RWPE1 (cell line): ENCODE measurements at regions not wholly inside any gene's neighbourhood (a gene's known extent, or its start where the extent isn't known, plus 50 kb on each side); places are given as distances from the start of the nearest gene placed in this dataset.

ENCODE experiments used
- CTCF ChIA-PET: fragments of 350-600 bp; sonication (Branson Sonifier 250); formaldehyde crosslinking; extraction: SDS; loops from one replicate; lab custom pipeline; 2021; lab: Yijun Ruan, JAX
- POLR2A ChIA-PET: fragments of 400-600 bp; formaldehyde crosslinking; extraction: SDS; loops from one replicate; lab custom pipeline; 2020; ENCODE audit warnings: antibody characterized with exemption; ENCODE audit not compliant: low non-redundant PET; lab: Yijun Ruan, JAX
- DNase-seq: peaks from one replicate; pipeline ENCODE4 v3.0.0; 2012; ENCODE audit warnings: low spot score
- H3K27ac ChIP-seq: fragments of 450-650 bp; 2 replicates; pipeline ENCODE4 v1.5.1; 2017
- TF ChIP-seq, protein P1 (sequence below): fragments of 450-650 bp; conservative IDR thresholded peaks from 2 replicates; pipeline ENCODE4 v1.5.1; 2017; ENCODE audit warnings: low read depth, mild to moderate bottlenecking

DNA sequence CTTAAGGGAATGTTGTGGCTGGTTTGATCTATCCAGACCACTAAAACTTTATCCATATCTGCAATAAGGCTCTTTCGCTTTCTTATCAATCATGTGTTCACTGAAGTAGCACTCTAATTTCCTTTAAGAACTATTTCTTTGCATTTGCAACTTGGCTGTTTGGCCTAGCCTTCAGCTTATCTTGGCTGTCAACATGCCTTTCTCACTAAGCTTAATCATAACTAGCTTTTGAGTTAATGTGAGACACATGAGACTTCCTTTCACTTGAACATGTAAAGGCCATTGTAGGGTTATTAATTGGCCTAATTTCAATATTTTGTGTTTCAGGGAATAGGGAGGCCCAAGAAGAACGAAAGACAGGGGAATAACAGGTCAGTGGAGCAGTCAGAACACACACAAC, 124.7 kb downstream of the TNFSF18 start:
- no peak overlapping the region for H3K27ac ChIP-seq
- ChIA-PET POLR2A (no interaction called here), CTCF (interaction anchor here (0.6 kb wide), 1 partner anchor 33 kb away, joined by 4 read pairs; no protein-coding TSS in a partner anchor)
- TF ChIP-seq, protein P1, sequence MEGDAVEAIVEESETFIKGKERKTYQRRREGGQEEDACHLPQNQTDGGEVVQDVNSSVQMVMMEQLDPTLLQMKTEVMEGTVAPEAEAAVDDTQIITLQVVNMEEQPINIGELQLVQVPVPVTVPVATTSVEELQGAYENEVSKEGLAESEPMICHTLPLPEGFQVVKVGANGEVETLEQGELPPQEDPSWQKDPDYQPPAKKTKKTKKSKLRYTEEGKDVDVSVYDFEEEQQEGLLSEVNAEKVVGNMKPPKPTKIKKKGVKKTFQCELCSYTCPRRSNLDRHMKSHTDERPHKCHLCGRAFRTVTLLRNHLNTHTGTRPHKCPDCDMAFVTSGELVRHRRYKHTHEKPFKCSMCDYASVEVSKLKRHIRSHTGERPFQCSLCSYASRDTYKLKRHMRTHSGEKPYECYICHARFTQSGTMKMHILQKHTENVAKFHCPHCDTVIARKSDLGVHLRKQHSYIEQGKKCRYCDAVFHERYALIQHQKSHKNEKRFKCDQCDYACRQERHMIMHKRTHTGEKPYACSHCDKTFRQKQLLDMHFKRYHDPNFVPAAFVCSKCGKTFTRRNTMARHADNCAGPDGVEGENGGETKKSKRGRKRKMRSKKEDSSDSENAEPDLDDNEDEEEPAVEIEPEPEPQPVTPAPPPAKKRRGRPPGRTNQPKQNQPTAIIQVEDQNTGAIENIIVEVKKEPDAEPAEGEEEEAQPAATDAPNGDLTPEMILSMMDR: no peak
- no peak for DNase-seq

DNA sequence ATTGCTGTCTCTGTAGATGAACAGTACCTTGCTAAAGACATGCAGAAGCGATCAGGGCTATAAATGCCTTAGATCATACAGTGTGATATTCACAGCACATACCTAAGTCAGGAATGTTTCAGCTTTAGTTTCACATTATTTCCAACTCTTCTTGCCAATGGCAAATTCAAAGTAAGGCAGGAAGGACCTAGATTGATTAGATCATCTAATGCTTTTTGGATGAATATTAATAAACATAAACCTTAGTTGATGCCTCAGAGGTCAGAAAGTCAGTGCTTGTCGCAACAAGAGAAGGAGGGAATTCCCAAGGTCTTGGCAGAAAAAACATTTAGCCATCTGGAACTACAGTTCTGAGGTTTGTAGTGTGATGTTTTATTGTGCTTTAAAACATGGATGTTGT, 122.3 kb downstream of the TNFSF18 start:
- H3K27ac ChIP-seq: no peak overlapping the region
- ChIA-PET CTCF (interaction anchor here (0.6 to 0.7 kb wide), 2 partner anchors 22 to 202 kb away, joined by 3 to 4 read pairs; no protein-coding TSS in a partner anchor), POLR2A (no interaction called here)
- peak; percentile 38 for DNase-seq
- TF ChIP-seq, protein P1: no peak

DNA sequence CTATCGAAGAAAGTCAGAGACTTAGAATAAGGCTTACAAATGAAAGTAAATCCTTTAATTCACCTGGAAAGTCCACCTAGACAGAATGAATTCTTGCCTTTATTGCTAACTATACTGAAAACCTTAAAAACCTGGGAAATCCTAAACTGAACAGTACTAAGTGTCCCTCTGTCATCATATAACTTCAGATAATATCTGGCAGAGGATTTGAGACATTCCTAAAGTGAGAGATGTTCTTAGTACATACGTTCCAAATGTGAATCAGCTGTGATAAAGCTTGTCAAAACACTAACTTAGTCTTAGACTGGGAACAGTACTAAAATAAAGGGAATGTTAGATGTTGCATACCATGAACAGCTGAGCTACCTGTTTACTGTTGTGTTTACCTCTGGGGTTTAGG, 121.7 kb downstream of the TNFSF18 start:
- CTCF ChIA-PET: interaction anchor here (0.6 to 0.7 kb wide), 2 partner anchors 22 to 203 kb away, joined by 3 to 4 read pairs; no protein-coding TSS in a partner anchor
- POLR2A ChIA-PET: no interaction called here
- H3K27ac ChIP-seq: no peak overlapping the region
- no peak for DNase-seq
- TF ChIP-seq, protein P1: no peak

DNA sequence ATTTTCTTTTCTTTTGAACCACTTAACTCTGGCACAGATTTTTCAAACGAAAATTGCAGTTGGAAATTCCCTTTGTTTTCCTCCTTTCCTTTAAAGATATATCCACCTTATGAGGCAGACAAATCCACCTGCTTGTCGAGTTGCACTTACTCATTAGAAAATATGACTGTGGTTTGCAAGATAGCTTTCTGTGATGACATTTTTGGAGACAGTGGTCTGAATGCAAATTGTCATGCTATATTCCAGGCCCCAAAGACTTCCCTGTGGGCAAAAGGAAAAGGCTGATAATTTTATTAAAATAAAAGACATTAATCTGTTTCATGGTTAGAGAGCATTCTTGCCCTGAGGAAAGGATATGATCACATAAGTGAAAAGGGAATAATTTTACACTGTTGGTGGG, 120.6 kb downstream of the TNFSF18 start:
- CTCF ChIA-PET: interaction anchor here (0.6 to 0.7 kb wide), 2 partner anchors 210 to 1639 kb away, joined by 3 to 4 read pairs; no protein-coding TSS in a partner anchor
- POLR2A ChIA-PET: no interaction called here
- H3K27ac ChIP-seq: no peak overlapping the region
- DNase-seq: no peak
- TF ChIP-seq, protein P1: no peak

DNA sequence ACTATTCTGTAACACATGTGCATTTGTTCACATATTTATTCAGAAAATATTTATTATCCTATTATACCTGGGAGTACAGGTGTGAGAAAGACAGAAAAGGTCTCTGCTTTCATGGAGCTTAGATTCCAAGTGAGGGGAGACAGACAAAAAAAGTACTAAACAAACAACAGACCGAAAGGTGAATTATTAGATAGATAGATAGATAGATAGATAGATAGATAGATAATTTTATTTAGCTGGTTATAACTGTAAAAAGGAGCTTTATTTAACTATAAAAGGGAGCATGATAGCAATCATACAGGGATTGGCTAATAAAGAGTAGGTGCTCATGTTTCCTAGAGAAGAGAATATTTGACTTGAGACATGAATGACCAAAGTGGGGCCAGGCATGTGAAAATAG, 119.4 kb downstream of the TNFSF18 start:
- ChIA-PET POLR2A (no interaction called here), CTCF (interaction anchor here (1.4 kb wide), 1 partner anchor 271 kb away, joined by 3 read pairs; no protein-coding TSS in a partner anchor)
- no peak for DNase-seq
- TF ChIP-seq, protein P1: no peak
- H3K27ac ChIP-seq: no peak overlapping the region

DNA sequence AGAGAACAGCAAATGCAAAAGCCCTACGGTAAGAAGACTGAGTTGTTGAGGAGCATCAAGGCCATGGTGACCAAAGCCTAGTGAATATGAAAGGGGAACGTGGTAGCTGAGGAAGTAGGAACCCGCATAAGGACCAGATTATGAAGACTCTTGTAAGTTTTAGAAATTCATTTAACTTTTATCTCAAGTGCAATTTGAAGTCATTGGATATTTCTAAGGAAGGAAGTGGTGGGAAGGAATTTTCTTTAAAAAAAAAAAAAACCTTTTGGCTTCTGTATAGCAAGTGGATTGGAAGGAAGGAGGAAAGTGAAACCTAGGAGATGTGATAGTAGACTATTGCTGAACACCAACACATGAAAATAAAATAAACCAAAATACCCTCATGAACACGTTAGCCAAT, 119.0 kb downstream of the TNFSF18 start:
- CTCF ChIA-PET: interaction anchor here (1.4 kb wide), 1 partner anchor 270 kb away, joined by 3 read pairs; no protein-coding TSS in a partner anchor
- POLR2A ChIA-PET: no interaction called here
- no peak overlapping the region for H3K27ac ChIP-seq

More for the DNA sequence above, 119.0 kb downstream of the TNFSF18 start:
- no peak for DNase-seq
- TF ChIP-seq, protein P1: no peak
